GM12878 (cell line): ENCODE measurements at regions not wholly inside any gene's neighbourhood (a gene's known extent, or its start where the extent isn't known, plus 50 kb on each side); places are given as distances from the start of the nearest gene placed in this dataset.

Source experiments
- ATAC-seq: fragments of 200-7000 bp; cut with Tn5 transposase; 3 replicates; pipeline ENCODE4 v1.9.1; 2020; ENCODE audit warnings: mild to moderate bottlenecking, moderate library complexity
- BruUV-seq: library from RNA; stranded (reverse); fragments of 400-500 nt; replicated peaks from 2 replicates; lab custom pipeline; 2021; lab: Mats Ljungman, UMichigan
- CTCF ChIA-PET: fragments of 300-600 bp; sonication (Branson Sonifier 250); formaldehyde crosslinking; extraction: SDS; loops from one replicate; lab custom pipeline; 2021; ENCODE audit warnings: inconsistent platforms; lab: Yijun Ruan, JAX
- POLR2A ChIA-PET: fragments of 350-600 bp; formaldehyde crosslinking; extraction: SDS; loops from one replicate; lab custom pipeline; 2021; ENCODE audit warnings: inconsistent platforms; lab: Charles Lee
- RAD21 ChIA-PET: fragments of 300-600 bp; sonication (Branson Sonifier 250); formaldehyde crosslinking; loops from one replicate; lab custom pipeline; 2023; ENCODE audit warnings: antibody characterized with exemption; ENCODE audit not compliant: unreplicated experiment; lab: Charles Lee
- SMC1A ChIA-PET: fragments of 300-600 bp; sonication (Branson Sonifier 250); formaldehyde crosslinking; loops from one replicate; lab custom pipeline; 2023; ENCODE audit not compliant: unreplicated experiment, uncharacterized antibody; lab: Charles Lee
- DNase-seq: peaks from one replicate; pipeline ENCODE4 v3.0.0-alpha.2; 2011; ENCODE audit warnings: low read depth, low spot score
- FAIRE-seq: peaks from 3 replicates; lab custom pipeline; 2011; peaks lifted over from hg19 to GRCh38; lab: Jason Lieb, UNC
- H2AFZ ChIP-seq: 2 replicates; pipeline ENCODE4 v1.6.0; 2011; ENCODE audit warnings: low read depth, low read length, control low read depth; ENCODE audit not compliant: control insufficient read depth
- H3K27ac ChIP-seq: 2 replicates; pipeline ENCODE4 v1.5.1; 2011; ENCODE audit warnings: control low read depth; ENCODE audit not compliant: control insufficient read depth, insufficient read depth
- H3K27me3 ChIP-seq, 2 experiments: replicated peaks in 1 of 2; 2 replicates each; pipeline versions ENCODE4 v1.6.0 to v1.6.1; 2011; ENCODE audit warnings: low read length in 1 of 2; ENCODE audit not compliant: control insufficient read depth in 2 of 2, insufficient read depth in 2 of 2
- H3K36me3 ChIP-seq, 2 experiments: 2 replicates each; pipeline ENCODE4 v1.5.1; 2011; ENCODE audit warnings: low read length in 1 of 2; ENCODE audit not compliant: control insufficient read depth in 2 of 2, insufficient read depth in 2 of 2
- H3K4me1 ChIP-seq: 2 replicates; pipeline ENCODE4 v1.6.1; 2011; ENCODE audit warnings: mild to moderate bottlenecking, low read length, moderate library complexity, mixed read lengths; ENCODE audit not compliant: control insufficient read depth, insufficient read depth
- H3K4me2 ChIP-seq: 2 replicates; pipeline ENCODE4 v1.6.0; 2011; ENCODE audit warnings: control low read depth; ENCODE audit not compliant: control insufficient read depth, insufficient read depth
- H3K4me3 ChIP-seq: fragments of 200-600 bp; sonication (generic); 2 replicates; pipeline ENCODE4 v1.5.1; 2016
- H3K79me2 ChIP-seq: 2 replicates; pipeline ENCODE4 v1.6.0; 2011; ENCODE audit warnings: low read length; ENCODE audit not compliant: control insufficient read depth, insufficient read depth
- H3K9ac ChIP-seq: 2 replicates; pipeline ENCODE4 v1.8.0; 2011; ENCODE audit warnings: low read length, control low read depth, mixed read lengths; ENCODE audit not compliant: control insufficient read depth, insufficient read depth
- H3K9me3 ChIP-seq: replicated peaks from 3 replicates; pipeline ENCODE4 v1.5.1; 2011; ENCODE audit warnings: mild to moderate bottlenecking, low read length; ENCODE audit not compliant: control insufficient read depth, insufficient read depth
- H4K20me1 ChIP-seq: 2 replicates; pipeline ENCODE4 v1.6.0; 2011; ENCODE audit not compliant: control insufficient read depth, insufficient read depth
- CBX3 ChIP-seq: fragments of 200-600 bp; sonication (generic); IDR thresholded peaks from 2 replicates; pipeline ENCODE4 v1.6.1; 2016; ENCODE audit warnings: low read depth, borderline replicate concordance
- CBX5 ChIP-seq: sonication (generic); IDR thresholded peaks from 2 replicates; pipeline ENCODE4 v1.6.1; 2016; ENCODE audit warnings: low read depth, moderate library complexity, mild to moderate bottlenecking, inconsistent platforms
- GATAD2B ChIP-seq: fragments of 450-650 bp; conservative IDR thresholded peaks from 2 replicates; pipeline ENCODE4 v1.6.1; 2017; ENCODE audit warnings: low read depth, mild to moderate bottlenecking, moderate library complexity
- KLF5 ChIP-seq: fragments of 450-650 bp; IDR thresholded peaks from 2 replicates; pipeline ENCODE4 v1.6.1; 2014; ENCODE audit warnings: mild to moderate bottlenecking; ENCODE audit not compliant: partially characterized antibody
- MYB ChIP-seq: fragments of 150-350 bp; IDR thresholded peaks from 2 replicates; pipeline ENCODE4 v1.6.1; 2014; ENCODE audit warnings: mild to moderate bottlenecking, low read depth, low read length, borderline replicate concordance
- NR2C1 ChIP-seq: fragments of 450-650 bp; IDR thresholded peaks from 2 replicates; pipeline ENCODE4 v1.6.1; 2017; ENCODE audit warnings: antibody characterized with exemption, mild to moderate bottlenecking, moderate library complexity
- RFX5 ChIP-seq: IDR thresholded peaks from 2 replicates; pipeline ENCODE4 v1.6.1; 2011; ENCODE audit warnings: low read depth, low read length, improper control_type of control experiment
- SUZ12 ChIP-seq: fragments of 200-600 bp; sonication (generic); IDR thresholded peaks from one replicate; pipeline ENCODE4 v1.6.1; 2018; ENCODE audit warnings: antibody characterized with exemption, mild to moderate bottlenecking; ENCODE audit not compliant: unreplicated experiment
- TCF12 ChIP-seq: IDR thresholded peaks from 2 replicates; pipeline ENCODE4 v1.6.1; 2011; ENCODE audit warnings: low read depth, mild to moderate bottlenecking, low read length
- TCF3 ChIP-seq: IDR thresholded peaks from 2 replicates; pipeline ENCODE4 v1.6.1; 2012; ENCODE audit warnings: low read depth, mild to moderate bottlenecking, low read length, borderline replicate concordance; ENCODE audit not compliant: insufficient read depth
- WGBS: methylation state at CpG from one replicate; pipeline ENCODE4 v1.1.6; 2016; ENCODE audit warnings: low lambda C conversion rate; ENCODE audit not compliant: insufficient replicate concordance, insufficient coverage; ENCODE audit errors: missing lambda C conversion rate; 5-methylcytosine and 5-hydroxymethylcytosine counted together
- in situ Hi-C: fragments of 300-500 bp; cut with MboI; formaldehyde crosslinking; loops from 9 replicates; pipeline ENCODE4 v1.14.3; 2018; ENCODE audit warnings: mixed read lengths
- intact Hi-C: fragments of 100-400 bp; cut with micrococcal nuclease; formaldehyde crosslinking; loops from one replicate; pipeline ENCODE4 v1.14.2; 2022; ENCODE audit not compliant: unreplicated experiment
- TF ChIP-seq, protein P1 (sequence below): fragments of 450-650 bp; IDR thresholded peaks from 2 replicates; pipeline ENCODE4 v1.6.1; 2017; ENCODE audit warnings: mild to moderate bottlenecking, moderate library complexity
- TF ChIP-seq, protein P2 (sequence below): fragments of 450-650 bp; formaldehyde crosslinking; IDR thresholded peaks from 2 replicates; pipeline ENCODE4 v1.4.0; 2022; ENCODE audit warnings: mild to moderate bottlenecking, moderate library complexity
- TF ChIP-seq, protein P3 (sequence below): IDR thresholded peaks from 2 replicates; pipeline ENCODE4 v1.6.1; 2012; ENCODE audit warnings: low read depth, low read length, improper control_type of control experiment
- TF ChIP-seq, protein P4 (sequence below): IDR thresholded peaks from 2 replicates; pipeline ENCODE4 v1.6.1; 2012; ENCODE audit warnings: mild to moderate bottlenecking, low read depth, low read length

DNA sequence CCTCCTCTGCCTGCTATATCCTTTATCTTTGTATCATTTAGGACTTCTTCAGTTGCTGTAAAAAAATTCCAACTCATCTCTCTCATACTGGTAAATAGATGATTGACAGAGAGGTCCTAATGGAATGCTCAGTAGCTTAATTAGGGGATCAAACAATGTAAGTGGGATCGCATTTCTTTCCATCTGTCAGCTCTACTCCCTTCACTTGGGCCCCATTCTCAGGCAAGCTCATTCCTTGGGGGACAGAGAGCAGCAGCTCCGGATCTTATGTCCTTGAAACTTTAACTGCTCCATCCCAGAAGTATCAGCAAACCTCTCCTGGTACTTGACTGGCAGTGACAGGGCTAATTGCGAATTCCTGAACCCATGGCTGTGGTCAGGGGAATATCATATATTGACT, 146.7 kb downstream of the YTHDC2 start:
- CTCF ChIA-PET = interaction anchor here (0.6 to 6.7 kb wide), 2 partner anchors 25 to 47 kb away, joined by 3 to 115 read pairs; no protein-coding TSS in a partner anchor
- no peaks in the 10 kb centered on the region for H3K9me3 ChIP-seq
- RAD21 ChIA-PET = interaction anchor here (0.9 to 2.3 kb wide), 2 partner anchors 21 to 48 kb away, joined by 3 to 11 read pairs; no protein-coding TSS in a partner anchor
- intact Hi-C loops (no loop called here), in situ Hi-C loops (no loop called here)
- no peak overlapping the region for H3K4me3 ChIP-seq
- POLR2A ChIA-PET = no interaction called here
- H4K20me1 ChIP-seq = no peaks in the 10 kb centered on the region
- SMC1A ChIA-PET = interaction anchor here (0.6 to 5.9 kb wide), 2 partner anchors 30 to 48 kb away, joined by 3 to 38 read pairs; no protein-coding TSS in a partner anchor
- FAIRE-seq = no peak
- no peak overlapping the region for H2AFZ ChIP-seq
- no peaks in the 10 kb centered on the region for H3K27me3 ChIP-seq
- no peak overlapping the region for H3K27ac ChIP-seq
- H3K36me3 ChIP-seq = no peaks in the 10 kb centered on the region
- 2% methylated on average over 3 of the region's 3 CpGs for WGBS
- no TSS peak for BruUV-seq
- H3K9ac ChIP-seq = no peak overlapping the region
- H3K4me2 ChIP-seq = no peak overlapping the region
- H3K4me1 ChIP-seq = no peaks in the 10 kb centered on the region
- no peak for ATAC-seq
- no peaks in the 10 kb centered on the region for H3K79me2 ChIP-seq
- no peak for DNase-seq
- TF ChIP-seq CBX3 = no peak
- TF ChIP-seq TCF12 = no peak
- TF ChIP-seq RFX5 = no peak
- no peak for TF ChIP-seq TCF3
- TF ChIP-seq, protein P1, sequence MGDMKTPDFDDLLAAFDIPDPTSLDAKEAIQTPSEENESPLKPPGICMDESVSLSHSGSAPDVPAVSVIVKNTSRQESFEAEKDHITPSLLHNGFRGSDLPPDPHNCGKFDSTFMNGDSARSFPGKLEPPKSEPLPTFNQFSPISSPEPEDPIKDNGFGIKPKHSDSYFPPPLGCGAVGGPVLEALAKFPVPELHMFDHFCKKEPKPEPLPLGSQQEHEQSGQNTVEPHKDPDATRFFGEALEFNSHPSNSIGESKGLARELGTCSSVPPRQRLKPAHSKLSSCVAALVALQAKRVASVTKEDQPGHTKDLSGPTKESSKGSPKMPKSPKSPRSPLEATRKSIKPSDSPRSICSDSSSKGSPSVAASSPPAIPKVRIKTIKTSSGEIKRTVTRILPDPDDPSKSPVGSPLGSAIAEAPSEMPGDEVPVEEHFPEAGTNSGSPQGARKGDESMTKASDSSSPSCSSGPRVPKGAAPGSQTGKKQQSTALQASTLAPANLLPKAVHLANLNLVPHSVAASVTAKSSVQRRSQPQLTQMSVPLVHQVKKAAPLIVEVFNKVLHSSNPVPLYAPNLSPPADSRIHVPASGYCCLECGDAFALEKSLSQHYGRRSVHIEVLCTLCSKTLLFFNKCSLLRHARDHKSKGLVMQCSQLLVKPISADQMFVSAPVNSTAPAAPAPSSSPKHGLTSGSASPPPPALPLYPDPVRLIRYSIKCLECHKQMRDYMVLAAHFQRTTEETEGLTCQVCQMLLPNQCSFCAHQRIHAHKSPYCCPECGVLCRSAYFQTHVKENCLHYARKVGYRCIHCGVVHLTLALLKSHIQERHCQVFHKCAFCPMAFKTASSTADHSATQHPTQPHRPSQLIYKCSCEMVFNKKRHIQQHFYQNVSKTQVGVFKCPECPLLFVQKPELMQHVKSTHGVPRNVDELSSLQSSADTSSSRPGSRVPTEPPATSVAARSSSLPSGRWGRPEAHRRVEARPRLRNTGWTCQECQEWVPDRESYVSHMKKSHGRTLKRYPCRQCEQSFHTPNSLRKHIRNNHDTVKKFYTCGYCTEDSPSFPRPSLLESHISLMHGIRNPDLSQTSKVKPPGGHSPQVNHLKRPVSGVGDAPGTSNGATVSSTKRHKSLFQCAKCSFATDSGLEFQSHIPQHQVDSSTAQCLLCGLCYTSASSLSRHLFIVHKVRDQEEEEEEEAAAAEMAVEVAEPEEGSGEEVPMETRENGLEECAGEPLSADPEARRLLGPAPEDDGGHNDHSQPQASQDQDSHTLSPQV = no peak
- TF ChIP-seq GATAD2B = no peak
- TF ChIP-seq, protein P2, sequence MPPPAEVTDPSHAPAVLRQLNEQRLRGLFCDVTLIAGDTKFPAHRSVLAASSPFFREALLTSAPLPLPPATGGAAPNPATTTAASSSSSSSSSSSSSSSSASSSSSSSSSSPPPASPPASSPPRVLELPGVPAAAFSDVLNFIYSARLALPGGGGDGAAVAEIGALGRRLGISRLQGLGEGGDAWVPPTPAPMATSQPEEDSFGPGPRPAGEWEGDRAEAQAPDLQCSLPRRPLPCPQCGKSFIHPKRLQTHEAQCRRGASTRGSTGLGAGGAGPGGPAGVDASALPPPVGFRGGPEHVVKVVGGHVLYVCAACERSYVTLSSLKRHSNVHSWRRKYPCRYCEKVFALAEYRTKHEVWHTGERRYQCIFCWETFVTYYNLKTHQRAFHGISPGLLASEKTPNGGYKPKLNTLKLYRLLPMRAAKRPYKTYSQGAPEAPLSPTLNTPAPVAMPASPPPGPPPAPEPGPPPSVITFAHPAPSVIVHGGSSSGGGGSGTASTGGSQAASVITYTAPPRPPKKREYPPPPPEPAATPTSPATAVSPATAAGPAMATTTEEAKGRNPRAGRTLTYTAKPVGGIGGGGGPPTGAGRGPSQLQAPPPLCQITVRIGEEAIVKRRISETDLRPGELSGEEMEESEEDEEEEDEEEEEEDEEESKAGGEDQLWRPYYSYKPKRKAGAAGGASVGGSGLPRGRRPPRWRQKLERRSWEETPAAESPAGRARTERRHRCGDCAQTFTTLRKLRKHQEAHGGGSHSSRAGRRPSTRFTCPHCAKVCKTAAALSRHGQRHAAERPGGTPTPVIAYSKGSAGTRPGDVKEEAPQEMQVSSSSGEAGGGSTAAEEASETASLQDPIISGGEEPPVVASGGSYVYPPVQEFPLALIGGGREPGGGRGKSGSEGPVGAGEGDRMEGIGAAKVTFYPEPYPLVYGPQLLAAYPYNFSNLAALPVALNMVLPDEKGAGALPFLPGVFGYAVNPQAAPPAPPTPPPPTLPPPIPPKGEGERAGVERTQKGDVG = no peak
- no peak for TF ChIP-seq SUZ12
- TF ChIP-seq, protein P3, sequence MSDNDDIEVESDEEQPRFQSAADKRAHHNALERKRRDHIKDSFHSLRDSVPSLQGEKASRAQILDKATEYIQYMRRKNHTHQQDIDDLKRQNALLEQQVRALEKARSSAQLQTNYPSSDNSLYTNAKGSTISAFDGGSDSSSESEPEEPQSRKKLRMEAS = no peak
- no peak for TF ChIP-seq MYB
- TF ChIP-seq NR2C1 = no peak
- TF ChIP-seq, protein P4, sequence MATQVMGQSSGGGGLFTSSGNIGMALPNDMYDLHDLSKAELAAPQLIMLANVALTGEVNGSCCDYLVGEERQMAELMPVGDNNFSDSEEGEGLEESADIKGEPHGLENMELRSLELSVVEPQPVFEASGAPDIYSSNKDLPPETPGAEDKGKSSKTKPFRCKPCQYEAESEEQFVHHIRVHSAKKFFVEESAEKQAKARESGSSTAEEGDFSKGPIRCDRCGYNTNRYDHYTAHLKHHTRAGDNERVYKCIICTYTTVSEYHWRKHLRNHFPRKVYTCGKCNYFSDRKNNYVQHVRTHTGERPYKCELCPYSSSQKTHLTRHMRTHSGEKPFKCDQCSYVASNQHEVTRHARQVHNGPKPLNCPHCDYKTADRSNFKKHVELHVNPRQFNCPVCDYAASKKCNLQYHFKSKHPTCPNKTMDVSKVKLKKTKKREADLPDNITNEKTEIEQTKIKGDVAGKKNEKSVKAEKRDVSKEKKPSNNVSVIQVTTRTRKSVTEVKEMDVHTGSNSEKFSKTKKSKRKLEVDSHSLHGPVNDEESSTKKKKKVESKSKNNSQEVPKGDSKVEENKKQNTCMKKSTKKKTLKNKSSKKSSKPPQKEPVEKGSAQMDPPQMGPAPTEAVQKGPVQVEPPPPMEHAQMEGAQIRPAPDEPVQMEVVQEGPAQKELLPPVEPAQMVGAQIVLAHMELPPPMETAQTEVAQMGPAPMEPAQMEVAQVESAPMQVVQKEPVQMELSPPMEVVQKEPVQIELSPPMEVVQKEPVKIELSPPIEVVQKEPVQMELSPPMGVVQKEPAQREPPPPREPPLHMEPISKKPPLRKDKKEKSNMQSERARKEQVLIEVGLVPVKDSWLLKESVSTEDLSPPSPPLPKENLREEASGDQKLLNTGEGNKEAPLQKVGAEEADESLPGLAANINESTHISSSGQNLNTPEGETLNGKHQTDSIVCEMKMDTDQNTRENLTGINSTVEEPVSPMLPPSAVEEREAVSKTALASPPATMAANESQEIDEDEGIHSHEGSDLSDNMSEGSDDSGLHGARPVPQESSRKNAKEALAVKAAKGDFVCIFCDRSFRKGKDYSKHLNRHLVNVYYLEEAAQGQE = no peak
- TF ChIP-seq KLF5 = no peak
- TF ChIP-seq CBX5 = no peak
